GM18519 (cell line): ENCODE measurements at regions not wholly inside any gene's neighbourhood (a gene's known extent, or its start where the extent isn't known, plus 50 kb on each side); places are given as distances from the start of the nearest gene placed in this dataset.
"Not testable (repeated sequence)": the region's sequence is repeated elsewhere in the genome, so short reads cannot be mapped to it uniquely, and the experiment has no call there.

Source experiments
- ATAC-seq: cut with Tn5 transposase; IDR thresholded peaks from one replicate; pipeline ENCODE4 v1.9.1; 2021; ENCODE audit warnings: mild to moderate bottlenecking, moderate library complexity; ENCODE audit not compliant: unreplicated experiment, low FRiP score

DNA sequence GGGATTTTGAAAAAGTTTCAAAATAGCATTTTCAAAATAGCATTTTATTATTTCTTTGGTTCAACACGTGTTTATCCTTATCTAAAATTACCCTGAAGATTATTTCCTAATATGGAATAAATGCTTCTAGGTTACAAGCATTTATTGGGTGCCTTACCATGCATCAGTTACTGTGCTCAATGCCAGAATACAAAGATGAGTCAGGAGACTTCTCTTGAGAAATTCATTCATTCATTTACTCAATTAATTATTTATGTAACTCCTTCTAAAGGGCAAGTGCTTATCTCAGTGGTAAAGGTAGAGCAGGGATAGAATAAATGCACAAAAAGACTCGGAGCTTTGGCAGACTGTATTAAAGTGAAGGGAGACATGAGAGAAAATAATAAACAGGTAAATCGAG, 150.1 kb upstream of the PDE7B start:
- no peak for ATAC-seq

DNA sequence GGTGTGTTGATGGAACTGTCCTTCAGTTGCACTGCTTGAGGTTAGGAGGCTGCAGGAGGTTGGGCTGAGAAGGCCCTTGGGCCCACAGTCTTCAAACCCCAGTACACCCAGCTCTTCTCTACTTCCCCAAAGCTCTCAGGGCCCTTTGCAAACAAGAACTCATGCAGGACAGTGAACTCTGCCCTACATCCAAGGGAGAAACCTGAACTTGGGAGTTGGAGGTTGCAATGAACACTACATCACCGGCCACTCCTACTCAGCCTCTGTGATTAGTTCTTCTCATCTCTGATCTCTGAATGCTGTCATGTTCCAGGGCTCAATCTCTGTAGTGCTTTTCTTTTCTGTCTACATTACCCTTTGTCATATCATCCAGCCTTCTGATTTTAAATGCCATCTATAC, 148.5 kb upstream of the PDE7B start:
- ATAC-seq: no peak

DNA sequence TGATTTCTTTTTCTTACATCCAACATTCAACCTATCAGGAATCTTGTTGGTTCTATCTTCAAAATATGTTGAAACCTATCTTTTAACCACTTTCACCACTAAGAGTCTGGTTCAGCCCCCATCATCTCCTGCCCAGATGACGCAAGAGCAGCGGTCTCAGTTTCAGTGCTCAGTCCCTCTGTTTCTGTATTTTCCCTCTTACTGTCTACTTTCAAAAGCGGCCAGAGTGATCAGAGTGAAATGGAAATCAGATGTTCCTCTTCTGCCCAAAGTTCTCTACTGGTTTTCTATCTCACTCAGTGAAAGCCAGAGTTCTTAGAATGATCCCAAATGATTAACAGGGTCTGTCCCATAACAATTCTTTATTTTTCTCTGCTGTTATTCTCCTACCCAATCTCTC, 147.9 kb upstream of the PDE7B start:
- ATAC-seq: no peak

DNA sequence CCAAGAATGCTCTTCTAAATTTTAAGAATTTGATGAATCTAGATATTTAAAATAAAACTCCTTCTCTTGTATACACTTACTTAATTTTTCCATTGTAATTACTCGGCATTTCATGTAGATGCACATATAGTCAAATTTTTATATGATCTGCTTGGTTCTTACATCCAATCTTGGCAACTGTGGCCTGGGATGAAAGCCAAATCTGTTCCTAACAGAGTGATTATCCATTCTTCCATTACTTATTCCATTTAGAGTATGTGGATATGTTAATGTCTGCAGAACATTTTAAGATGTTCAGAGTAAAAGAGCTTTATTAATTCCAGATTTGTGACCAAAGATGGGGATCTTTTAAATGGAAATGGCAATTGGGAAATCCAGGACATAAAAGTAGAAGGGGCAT, 144.1 kb upstream of the PDE7B start:
- no peak for ATAC-seq

DNA sequence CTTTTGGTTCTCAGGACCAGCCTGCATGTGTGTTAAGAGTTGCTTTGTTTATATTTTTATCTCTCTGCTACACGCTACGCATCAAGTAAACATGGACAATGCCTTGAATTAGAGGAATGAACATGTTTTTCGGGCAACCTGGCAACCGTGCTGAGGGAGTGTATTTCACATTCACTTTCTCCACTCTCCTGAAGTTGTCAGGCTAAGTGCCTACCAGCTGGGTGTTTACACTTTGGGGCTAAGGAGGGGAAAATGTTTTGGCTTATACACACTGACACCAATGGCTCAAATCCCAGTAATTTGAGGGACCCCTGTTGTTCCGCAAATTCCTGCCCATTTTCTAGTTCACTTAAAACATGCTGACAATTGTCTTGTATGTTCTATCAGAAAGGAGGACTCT, 141.5 kb upstream of the PDE7B start:
- ATAC-seq: no peak

DNA sequence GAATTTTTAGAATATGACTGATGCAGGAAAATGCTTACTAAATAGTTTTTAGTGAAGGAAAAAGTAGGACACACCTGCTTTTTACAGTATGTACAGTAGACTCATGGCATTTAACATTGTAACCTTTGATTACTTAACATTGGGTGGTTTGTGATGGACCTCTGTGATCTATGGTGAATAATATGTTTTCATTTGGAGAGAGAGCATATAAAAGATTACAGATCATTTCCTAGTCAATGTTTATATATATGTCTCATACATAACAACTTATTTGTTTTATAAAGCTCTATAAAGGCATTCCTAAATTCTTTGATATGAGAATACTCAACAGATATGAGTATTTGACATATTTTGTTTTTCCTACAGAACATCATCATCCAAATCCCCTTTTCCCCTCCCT, 129.3 kb upstream of the PDE7B start:
- ATAC-seq: no peak

DNA sequence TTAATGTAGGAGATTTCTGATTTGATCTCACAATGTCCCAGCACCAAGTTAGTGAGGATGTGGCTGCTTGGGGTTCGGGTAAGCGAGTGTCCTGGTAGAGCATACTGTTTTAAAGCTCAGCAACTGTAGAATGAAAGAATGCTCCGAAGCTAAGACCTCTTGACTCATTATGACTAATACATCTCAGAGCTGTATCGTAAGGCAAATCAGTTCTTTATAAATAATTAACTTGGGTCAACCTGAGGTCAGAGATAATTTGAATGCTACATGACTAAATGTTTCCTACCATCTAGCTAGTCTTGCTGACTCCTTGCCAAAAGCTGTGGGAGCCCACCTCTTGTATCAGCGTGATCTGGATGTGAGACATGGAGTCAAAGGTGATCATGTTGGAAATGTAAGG, 128.8 kb upstream of the PDE7B start:
- ATAC-seq: no peak

DNA sequence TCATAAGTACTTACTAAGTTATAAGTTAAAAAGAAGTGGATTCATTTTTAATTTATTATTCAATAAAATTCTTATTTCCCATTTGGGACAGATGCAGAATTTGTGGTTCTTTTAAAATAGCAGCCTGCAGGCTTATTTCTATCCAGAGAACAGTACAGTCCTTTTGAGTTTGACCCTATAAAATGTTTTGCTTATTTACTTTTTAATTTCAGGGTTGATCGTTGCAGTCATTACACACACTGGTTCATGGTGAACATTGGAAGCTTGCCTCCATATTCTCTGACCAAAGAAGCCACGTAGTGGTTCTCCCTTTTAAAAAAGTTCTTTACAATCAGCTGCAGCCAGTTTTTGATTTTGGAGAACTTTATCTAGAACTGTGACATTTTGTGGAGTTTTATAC, 122.9 kb upstream of the PDE7B start:
- no peak for ATAC-seq

DNA sequence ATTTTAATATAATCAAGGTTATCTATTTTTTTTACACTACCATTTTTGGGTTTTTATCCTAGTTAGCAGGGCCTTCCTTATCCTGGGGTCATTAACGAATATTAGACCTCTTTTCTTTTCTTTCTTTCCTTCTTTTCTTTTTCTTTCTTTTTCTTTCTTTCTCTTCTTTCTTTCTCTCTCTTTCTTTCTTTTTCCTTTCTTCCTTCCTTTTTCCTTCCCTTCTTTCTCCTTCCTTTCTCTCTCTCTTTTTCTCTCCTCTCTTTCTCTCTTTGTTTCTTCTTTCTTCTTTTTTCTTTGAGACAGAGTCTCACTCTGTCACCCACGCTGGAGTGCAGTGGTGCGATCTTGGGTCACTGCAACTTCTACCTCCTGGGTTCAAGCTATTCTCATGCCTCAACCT, 120.4 kb upstream of the PDE7B start:
- ATAC-seq: no peak

DNA sequence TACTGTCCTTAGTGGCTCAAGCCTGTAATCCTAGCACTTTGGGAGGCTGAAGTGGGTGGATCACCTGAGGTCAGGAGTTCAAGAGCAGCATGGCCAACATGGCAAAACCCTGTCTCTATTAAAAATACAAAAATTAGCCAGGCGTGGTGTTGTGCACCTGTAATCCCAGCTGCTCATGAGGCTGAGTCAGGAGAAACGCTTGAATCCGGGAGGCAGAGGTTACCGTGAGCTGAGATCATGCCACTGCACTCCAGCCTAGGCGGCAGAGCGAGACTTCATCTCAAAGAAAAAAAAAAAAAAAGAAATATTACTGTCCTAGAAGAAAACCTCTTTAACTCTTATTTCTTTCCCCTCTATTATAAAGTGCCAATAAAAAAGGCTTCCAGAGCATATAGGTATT, 115.2 kb upstream of the PDE7B start:
- ATAC-seq: not testable (repeated sequence)

DNA sequence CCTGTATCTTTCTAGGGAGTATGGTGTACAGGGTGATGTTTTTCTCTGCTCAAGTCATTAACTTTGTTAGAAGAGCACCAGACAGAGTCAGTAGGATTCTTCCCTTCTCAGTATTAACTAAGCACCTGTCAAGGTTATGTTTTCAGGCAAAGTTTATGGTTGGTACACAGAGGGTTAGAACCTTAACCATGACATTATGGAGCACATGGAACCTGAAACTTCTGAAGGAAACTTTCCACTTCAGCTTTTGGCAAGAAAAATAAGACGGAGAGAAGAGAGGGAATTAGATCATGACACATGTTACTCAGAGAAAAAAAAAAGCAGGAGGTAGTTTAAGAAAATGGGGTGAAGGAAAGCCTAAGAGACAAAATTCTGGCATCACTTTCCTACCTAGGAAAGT, 112.9 kb upstream of the PDE7B start:
- ATAC-seq: no peak

DNA sequence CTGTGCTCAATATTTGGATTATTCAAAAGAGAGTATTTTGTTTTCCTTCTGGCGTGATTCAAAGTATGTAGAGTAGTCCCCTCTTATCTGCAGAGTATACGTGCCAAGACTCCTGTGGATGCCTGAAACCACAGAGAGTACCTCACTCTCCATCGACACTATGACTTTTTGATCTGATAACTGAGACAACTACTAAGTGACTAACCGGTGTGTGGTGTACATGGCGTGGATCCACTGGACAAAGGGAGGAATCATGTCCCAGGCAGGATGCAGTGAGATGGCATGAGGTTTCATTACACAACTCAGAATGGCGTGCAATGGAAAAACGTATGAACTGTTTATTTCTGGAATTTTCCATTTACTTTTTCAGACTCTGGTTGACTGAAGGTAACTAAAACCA, 112.2 kb upstream of the PDE7B start:
- ATAC-seq: no peak

DNA sequence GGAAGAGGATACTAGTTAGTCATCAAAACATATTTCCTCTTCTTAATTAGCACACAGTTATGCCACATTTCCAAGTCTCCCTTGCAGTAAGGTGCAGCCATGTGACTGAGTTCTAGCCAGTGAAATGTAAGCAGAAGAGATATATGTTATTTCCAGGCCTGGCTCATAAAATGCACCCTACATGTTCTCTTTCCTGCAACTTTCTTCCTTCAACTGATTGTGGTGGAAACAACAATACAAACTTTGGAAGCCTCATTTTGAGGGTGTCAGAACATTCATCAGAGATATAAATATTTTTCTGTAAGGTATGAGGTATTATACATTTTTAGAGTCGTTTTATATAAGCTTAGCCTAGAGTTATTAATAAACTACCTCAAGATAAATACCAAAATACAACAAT, 110.9 kb upstream of the PDE7B start:
- no peak for ATAC-seq

DNA sequence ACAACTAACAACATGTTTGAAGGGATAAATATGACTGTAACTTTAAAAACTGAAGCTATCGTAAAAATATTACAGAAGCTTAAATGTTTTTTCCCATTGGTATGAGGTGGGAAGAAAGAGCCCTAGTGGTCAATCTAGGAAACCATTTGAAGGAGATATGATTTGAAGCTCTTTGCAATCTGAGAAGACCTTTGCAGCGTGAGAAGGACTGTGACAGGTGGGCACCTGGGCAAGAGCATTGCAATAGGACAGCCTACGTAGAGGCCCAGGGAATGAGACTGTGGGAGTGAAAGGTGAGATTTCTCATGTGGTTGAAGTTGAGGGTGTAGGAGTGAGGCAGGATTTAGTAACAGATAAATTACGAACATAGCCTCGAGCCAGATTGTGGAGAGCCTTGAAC, 108.0 kb upstream of the PDE7B start:
- no peak for ATAC-seq

DNA sequence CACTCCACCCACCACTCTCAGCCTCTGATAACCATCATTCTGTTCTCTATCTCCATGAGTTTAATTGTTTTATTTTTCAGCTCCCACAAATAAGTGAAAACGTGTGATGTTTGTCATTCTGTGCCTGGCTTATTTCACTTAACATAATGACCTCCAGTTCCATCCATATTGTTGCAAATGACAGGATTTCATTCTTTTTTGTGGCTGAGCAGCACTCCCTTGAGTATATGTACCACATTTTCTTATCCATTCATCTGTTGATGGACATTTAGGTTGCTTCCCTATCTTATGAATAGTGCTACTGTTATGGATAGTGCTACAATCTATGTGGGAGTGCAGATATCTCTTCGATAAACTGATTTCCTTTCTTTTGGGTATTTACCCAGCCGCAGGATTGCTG, 103.3 kb upstream of the PDE7B start:
- no peak for ATAC-seq

DNA sequence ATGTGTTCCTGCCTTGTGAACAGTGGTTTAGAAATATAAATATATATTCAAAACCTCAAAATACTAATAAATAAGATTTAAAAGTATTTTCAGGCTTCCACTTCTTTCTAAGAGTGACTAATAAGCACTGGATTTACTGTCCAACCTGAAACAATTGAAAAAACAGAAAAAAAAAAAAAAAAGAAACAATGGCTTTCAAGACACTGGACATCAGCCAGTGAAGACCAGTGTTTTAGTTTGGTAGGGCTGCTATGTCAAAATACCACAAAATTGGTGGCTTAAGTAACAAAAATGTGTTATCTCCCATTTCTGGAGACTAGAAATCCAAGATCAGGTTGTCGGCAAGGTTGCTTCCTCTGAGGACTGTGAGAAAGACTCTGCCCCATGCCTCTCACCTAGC, 101.4 kb upstream of the PDE7B start:
- ATAC-seq: no peak

DNA sequence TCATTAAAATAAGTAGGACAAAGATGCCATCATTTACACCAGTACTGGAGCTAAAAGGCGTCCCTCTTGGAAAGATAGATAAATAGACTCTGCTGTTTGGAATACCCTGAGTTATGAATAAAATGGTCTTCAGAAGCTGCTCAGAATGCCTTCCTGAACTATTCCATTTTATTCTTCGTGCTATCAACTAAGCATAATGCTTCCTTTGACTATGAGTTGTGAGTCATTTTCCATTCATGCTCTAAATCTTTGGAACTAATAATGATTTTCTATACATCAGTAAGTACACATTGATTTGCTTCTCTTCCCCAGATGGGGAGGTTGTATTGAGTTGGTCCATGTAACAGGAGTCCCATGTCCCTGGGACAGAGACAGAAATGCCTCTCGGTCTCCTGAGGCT, 98.3 kb upstream of the PDE7B start:
- ATAC-seq: no peak

DNA sequence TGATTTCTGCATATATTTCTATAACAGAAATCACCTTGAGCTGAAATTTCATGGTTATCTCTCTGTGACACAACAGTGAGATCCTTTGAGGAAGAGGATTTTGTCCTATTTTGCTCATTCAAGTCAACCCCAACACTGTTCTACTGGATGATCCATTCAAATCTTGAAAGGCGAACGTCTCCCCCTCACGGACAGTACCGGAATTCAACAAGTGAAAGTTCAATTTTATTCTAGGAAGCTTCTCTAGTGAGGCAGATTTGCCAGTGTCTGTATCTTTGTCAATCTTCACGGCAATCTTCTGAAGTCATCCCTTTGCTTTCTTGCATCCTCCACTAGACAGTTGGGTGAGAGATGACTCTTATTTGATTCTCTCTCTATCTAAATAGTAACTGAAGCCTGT, 91.7 kb upstream of the PDE7B start:
- ATAC-seq: no peak

DNA sequence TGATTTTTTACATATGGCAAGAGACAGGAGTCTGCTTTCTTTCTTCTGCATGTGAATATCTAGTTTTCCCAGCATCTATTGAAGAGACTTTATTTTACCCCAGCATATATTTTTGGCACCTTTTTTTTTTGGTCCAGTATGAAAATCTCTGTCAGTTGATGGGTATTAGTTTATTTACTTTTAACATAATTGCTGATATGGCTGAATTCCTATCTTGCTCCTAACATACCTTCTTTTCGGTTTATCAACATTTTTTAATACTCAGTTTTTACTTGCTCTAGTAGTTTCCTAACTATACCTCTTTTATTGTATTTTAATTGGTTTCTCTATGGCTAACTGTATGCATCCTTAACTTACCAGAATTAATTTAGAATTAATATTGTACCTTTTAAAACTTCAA, 77.5 kb upstream of the PDE7B start:
- ATAC-seq: no peak

DNA sequence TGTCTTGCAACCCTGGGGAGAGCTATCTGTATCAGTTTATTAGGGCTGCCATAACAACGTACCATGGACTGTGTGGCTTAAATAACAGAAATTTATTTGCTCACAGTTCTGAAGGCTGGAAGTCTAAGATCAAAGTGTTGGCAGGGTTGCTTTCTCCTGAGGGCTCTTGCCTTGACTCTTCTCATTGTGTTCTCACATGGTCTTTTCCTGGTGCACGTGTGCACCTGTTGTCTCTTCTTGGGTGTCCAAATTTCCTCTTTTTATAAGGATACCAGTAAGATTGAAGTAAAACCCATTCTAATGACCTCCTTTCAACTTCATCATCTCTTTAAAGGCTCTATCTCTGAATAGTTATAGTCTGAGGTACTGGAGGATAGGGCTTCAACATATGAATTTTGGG, 72.3 kb upstream of the PDE7B start:
- no peak for ATAC-seq

DNA sequence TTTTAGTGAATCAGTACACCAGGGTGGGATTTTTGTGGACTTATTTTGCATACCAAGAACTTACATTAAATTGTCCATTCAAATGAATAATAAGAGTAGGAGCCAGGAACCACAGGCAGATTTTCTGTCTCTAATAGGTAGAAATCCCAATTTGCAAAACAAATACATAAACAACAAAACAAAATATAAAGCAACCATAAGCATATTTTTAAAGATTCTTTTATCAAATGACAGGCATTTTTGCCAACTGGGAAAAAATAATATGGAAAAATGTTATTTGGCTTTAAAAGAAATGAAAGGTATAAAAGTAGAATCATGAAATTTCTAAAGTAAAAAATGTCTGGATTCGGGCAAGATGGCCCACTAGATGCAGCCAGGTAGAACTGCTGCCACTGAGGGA, 71.2 kb upstream of the PDE7B start:
- ATAC-seq: no peak

DNA sequence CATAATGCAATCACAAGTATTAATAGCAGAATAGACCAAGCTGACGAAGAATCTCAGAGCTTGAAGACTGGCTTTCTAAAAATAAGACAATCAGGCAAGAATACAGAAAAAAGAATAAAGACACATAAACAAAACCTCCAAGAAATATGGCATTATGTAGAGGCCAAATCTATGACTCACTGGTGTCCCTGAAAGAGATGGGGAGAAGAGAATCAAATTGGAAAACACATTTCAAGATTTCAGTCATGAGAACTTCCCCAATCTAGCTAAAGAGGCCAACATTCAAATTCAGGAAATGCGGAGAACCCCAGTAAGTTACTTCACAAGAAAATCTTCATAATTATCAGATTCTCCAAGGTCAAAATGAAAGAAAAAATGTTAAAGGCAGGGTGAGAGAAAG, 69.0 kb upstream of the PDE7B start:
- no peak for ATAC-seq

DNA sequence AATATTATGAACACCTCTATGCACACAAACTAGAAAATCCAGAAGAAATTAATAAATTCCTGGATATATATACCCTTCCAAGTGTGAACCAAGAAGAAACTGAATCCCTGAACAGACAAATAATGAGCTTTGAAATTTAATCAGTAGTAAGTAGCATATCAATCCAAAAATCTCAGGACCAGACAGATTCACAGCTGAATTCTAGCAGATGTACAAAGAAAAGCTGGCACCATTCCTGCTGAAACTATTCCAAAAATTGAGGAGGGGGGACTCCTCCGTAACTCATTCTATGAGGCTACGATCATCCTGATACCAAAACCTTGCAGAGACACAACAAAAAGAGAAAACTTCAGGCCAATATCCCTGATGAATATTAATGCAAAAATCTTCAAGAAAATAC, 67.0 kb upstream of the PDE7B start:
- no peak for ATAC-seq
